OCI-LY1 (cell line): ENCODE measurements at regions not wholly inside any gene's neighbourhood (a gene's known extent, or its start where the extent isn't known, plus 50 kb on each side); places are given as distances from the start of the nearest gene placed in this dataset.

Source experiments
- EZH2 ChIP-seq: fragments of 200-600 bp; sonication (generic), shearing (Covaris generic); IDR thresholded peaks from 2 replicates; pipeline ENCODE4 v1.8.0; 2017; ENCODE audit warnings: borderline replicate concordance, mixed run types, mild to moderate bottlenecking, antibody characterized with exemption, low read length, moderate library complexity, mixed read lengths
- TF ChIP-seq, protein P1 (sequence below): fragments of 200-600 bp; sonication (generic), shearing (Covaris generic); IDR thresholded peaks from 2 replicates; pipeline ENCODE4 v1.5.1; 2017; ENCODE audit warnings: mild to moderate bottlenecking, antibody characterized with exemption, low read length, moderate library complexity, mixed read lengths

DNA sequence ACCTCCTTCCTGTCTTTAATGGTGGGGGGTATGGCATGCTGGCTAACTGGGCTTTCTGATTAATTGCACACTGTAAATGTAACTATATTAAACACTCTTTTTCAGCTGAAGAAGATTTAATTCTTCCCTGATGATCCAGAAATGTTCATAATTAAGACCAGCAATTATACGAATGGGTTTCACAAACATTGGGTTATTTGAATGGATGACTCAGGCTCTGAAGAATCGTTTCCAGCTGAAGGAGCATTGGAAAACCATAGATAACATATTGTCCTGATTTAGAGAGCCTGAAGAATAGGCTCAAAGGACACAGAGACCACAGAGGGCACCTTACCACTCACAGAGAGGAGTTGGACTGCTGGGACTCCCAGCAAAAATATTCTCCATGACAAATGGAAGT is 130.7 kb upstream of the SSTR4 start:
- TF ChIP-seq, protein P1, sequence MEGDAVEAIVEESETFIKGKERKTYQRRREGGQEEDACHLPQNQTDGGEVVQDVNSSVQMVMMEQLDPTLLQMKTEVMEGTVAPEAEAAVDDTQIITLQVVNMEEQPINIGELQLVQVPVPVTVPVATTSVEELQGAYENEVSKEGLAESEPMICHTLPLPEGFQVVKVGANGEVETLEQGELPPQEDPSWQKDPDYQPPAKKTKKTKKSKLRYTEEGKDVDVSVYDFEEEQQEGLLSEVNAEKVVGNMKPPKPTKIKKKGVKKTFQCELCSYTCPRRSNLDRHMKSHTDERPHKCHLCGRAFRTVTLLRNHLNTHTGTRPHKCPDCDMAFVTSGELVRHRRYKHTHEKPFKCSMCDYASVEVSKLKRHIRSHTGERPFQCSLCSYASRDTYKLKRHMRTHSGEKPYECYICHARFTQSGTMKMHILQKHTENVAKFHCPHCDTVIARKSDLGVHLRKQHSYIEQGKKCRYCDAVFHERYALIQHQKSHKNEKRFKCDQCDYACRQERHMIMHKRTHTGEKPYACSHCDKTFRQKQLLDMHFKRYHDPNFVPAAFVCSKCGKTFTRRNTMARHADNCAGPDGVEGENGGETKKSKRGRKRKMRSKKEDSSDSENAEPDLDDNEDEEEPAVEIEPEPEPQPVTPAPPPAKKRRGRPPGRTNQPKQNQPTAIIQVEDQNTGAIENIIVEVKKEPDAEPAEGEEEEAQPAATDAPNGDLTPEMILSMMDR = no peak
- no peak for TF ChIP-seq EZH2
